Psoas muscle (tissue), 7 donors: ENCODE measurements at regions not wholly inside any gene's neighbourhood (a gene's known extent, or its start where the extent isn't known, plus 50 kb on each side); places are given as distances from the start of the nearest gene placed in this dataset.

ENCODE experiments used
- ATAC-seq, 4 donors: fragments of 200-7000 bp; cut with Tn5 transposase; one replicate each; pipeline ENCODE4 v1.9.1; 2020; ENCODE audit warnings: moderate library complexity in 3 of 4, mild to moderate bottlenecking in 2 of 4
- DNase-seq, 2 donors: peaks; one replicate each; pipeline ENCODE4 v3.0.0-alpha.2; 2020
- H3K27ac ChIP-seq: fragments of 200-600 bp; one replicate; pipeline ENCODE4 v1.8.0; 2022
- H3K27me3 ChIP-seq, 3 donors: fragments of 200-600 bp in 1 of 3; one replicate each; pipeline versions ENCODE4 v1.6.1 to v1.8.0; 2013 to 2022; ENCODE audit warnings: low read length in 2 of 3, mild to moderate bottlenecking in 2 of 3, moderate library complexity in 1 of 3; ENCODE audit not compliant: insufficient read depth in 3 of 3
- H3K36me3 ChIP-seq, 2 donors: fragments of 200-600 bp in 1 of 2; one replicate each; pipeline versions ENCODE4 v1.6.1 to v1.8.0; 2013 to 2022; ENCODE audit warnings: low read depth in 1 of 2, mild to moderate bottlenecking in 1 of 2, moderate library complexity in 1 of 2; ENCODE audit not compliant: insufficient read depth in 1 of 2
- H3K4me1 ChIP-seq: fragments of 200-600 bp; one replicate; pipeline ENCODE4 v1.8.0; 2022
- H3K4me3 ChIP-seq: fragments of 200-600 bp; one replicate; pipeline ENCODE4 v1.8.0; 2022; ENCODE audit warnings: mild to moderate bottlenecking
- H3K9me3 ChIP-seq: fragments of 200-600 bp; one replicate; pipeline ENCODE4 v1.8.0; 2022
- WGBS, 3 donors: extraction: QIAGEN DNeasy Blood & Tissue Kit; methylation state at CpG; one replicate each; pipeline versions ENCODE4 v1.1.6 to v1.1.7; 2013; 5-methylcytosine and 5-hydroxymethylcytosine counted together
- intact Hi-C, 2 donors: fragments of 100-400 bp; cut with DNase I; formaldehyde crosslinking; loops; one replicate each; pipeline versions ENCODE4 v1.11.0 to v1.14.2; 2022
- TF ChIP-seq, protein P1 (sequence below): fragments of 200-600 bp; IDR thresholded peaks from one replicate; pipeline ENCODE4 v1.8.0; 2022; ENCODE audit warnings: antibody characterized with exemption
- donor health status: healthy with polysubstance abuse.
- donor health status: DM: no; HTN: no; CAD: no; lungs with moderate emphysema.
- donor health status: Bipolar disorder and iron deficiency.
- donor health status: healthy.
- donor health status: DM: yes; HTN: yes; CAD: no.
- donor health status: DM: no; HTN: no; CAD: no.
- donor health status: DM: yes; HTN: yes; CAD: no.

DNA sequence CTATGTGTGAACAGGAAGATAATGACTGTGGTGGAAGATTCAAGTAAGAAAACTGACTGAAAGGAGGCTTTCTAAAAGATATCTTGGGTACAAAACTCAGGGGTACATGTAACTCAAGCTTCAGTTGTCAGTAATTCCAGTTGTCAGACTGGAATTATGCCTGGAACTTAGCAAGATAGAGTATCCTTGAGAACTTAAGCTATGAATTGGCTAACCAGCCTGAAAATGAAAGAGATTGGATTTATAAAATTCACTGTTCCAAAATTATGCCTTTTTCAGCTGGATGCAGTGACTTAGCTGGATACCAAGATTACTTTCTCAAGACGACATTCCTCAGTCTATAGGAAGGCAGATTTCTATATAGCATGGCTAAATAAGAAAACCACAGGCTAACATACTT lies 221.9 kb upstream of the ZBTB20 start:
- Histone ChIP-seq H3K4me1 (no peaks in the 10 kb centered on the region), H3K27me3 (no peaks in the 10 kb centered on the region), H3K36me3 (no peaks in the 10 kb centered on the region), H3K27ac (no peak overlapping the region), H3K9me3 (peaks cover 4% of the 10 kb centered on the region), H3K4me3 (no peak overlapping the region)
- TF ChIP-seq, protein P1, sequence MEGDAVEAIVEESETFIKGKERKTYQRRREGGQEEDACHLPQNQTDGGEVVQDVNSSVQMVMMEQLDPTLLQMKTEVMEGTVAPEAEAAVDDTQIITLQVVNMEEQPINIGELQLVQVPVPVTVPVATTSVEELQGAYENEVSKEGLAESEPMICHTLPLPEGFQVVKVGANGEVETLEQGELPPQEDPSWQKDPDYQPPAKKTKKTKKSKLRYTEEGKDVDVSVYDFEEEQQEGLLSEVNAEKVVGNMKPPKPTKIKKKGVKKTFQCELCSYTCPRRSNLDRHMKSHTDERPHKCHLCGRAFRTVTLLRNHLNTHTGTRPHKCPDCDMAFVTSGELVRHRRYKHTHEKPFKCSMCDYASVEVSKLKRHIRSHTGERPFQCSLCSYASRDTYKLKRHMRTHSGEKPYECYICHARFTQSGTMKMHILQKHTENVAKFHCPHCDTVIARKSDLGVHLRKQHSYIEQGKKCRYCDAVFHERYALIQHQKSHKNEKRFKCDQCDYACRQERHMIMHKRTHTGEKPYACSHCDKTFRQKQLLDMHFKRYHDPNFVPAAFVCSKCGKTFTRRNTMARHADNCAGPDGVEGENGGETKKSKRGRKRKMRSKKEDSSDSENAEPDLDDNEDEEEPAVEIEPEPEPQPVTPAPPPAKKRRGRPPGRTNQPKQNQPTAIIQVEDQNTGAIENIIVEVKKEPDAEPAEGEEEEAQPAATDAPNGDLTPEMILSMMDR: no peak
- DNase-seq (no peak), ATAC-seq (no peak)
- 28 to 38% (median 30%) methylated on average over 1 of the region's 1 CpG for WGBS, 3 donors
- intact Hi-C loops: no loop called here

DNA sequence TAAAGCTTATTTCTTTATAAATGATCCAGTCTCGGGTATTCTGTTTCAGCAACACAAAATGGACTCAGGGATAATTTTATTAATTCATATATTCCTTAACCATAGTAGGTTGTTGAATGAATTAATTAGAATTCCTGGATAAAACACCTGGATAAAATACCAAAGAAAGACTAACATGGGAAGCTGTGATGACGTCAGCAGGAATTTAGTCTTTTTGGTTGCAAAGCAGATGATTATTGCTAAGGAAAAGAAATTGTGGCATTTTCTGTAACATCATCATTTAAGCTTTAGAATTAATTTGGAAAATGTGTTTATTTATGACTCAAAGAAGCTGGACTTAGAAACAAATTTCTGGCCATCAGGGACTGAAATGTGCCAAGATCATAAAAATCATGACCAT lies 228.3 kb upstream of the ZBTB20 start:
- TF ChIP-seq, protein P1: no peak
- Histone ChIP-seq H3K27ac (no peak overlapping the region), H3K27me3 (no peaks in the 10 kb centered on the region), H3K4me3 (no peak overlapping the region), H3K4me1 (no peaks in the 10 kb centered on the region), H3K9me3 (no peaks in the 10 kb centered on the region), H3K36me3 (no peaks in the 10 kb centered on the region)
- DNase-seq (no peak), ATAC-seq (no peak)
- intact Hi-C loops: no loop called here
- WGBS, 3 donors: 87 to 91% (median 87%) methylated on average over 2 of the region's 2 CpGs

DNA sequence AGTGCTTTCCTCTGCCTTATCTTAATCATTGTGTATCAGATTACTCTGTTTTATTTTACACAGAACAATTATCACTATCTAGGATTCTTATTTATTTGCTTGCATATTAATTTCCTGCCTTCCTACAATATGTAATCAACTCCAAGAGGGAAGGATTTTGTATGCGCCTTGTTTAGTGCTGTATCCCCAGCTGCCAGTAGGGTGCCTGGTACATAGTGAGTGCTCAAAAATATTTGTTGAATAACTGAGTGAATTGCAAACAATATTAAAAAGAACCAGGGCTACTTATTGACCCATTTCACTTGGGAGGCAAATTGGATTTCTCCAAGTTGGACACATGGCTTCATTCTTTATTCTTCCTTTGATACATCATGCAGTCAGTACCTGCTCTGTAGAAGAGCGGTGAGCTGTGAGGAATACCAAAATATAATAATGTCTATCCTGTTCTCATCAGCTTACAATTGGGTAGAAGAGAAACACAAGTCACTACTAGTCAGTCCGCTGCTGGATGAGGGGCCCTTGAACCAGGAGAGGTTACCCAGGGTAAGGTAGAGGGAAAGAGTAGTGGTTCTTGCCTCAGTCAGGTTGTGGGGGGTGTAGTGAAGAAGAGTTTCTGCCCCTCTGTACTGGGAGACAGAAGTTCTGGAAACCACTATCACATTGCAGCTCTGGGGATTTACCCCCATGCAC lies 233.9 kb upstream of the ZBTB20 start:
- DNase-seq: no peak
- TF ChIP-seq, protein P1: no peak
- 84 to 98% (median 95%) methylated on average over 3 of the region's 3 CpGs for WGBS, 3 donors
- Histone ChIP-seq H3K36me3 (no peaks in the 10 kb centered on the region), H3K9me3 (no peaks in the 10 kb centered on the region), H3K27ac (no peak overlapping the region), H3K4me1 (no peaks in the 10 kb centered on the region), H3K4me3 (no peak overlapping the region), H3K27me3 (no peaks in the 10 kb centered on the region)
- ATAC-seq: no peak
- intact Hi-C loops: no loop called here

DNA sequence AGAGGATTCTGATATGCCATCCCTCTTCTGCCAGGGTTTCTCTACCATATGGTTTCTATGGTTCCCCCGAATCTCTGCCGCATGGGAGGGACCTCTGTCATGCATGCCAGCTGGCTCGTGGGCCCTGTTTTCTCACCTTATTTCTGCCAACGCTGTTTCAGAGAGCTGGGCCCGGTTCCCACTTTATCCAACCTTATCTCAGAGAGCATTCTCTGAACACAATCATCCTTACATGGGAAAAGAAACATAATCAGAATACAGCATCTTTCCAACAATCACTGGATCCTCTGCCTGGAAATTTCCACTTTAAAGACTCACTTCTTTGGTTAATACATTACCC lies 234.5 kb upstream of the ZBTB20 start:
- H3K4me3 ChIP-seq: no peak overlapping the region
- DNase-seq (no peak), ATAC-seq (no peak)
- 22 to 30% (median 27%) methylated on average over 5 of the region's 5 CpGs for WGBS, 3 donors
- no peak overlapping the region for H3K27ac ChIP-seq
- no peaks in the 10 kb centered on the region for H3K27me3 ChIP-seq
- H3K9me3 ChIP-seq: no peaks in the 10 kb centered on the region
- no peaks in the 10 kb centered on the region for H3K36me3 ChIP-seq
- H3K4me1 ChIP-seq: no peaks in the 10 kb centered on the region
- TF ChIP-seq, protein P1: no peak
- intact Hi-C loops: no loop called here

DNA sequence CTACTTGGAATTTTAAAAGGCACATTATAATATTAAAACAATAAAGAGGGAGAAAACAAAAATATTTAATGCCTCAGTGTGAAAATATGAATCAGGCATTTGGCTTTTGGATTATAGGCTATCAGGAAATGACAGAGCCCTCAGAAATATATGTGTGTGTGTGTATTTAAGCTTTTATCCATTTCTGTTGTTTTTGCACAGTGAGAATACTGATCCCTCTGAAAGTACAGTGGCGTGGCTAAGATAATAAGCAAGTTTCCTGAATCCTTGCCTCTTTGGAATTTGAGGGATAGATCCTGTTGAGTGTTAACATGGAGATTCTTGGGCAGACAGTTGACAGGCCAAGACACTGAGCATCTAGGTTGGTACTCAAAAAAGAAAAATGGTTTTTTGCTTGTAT lies 234.8 kb upstream of the ZBTB20 start:
- no peak for DNase-seq
- ATAC-seq: no peak
- TF ChIP-seq, protein P1: no peak
- intact Hi-C loops: no loop called here
- no peaks in the 10 kb centered on the region for H3K9me3 ChIP-seq
- no peak overlapping the region for H3K4me3 ChIP-seq
- no peaks in the 10 kb centered on the region for H3K36me3 ChIP-seq
- no peaks in the 10 kb centered on the region for H3K4me1 ChIP-seq
- no peak overlapping the region for H3K27ac ChIP-seq
- 70 to 80% (median 70%) methylated on average over 1 of the region's 1 CpG for WGBS, 3 donors
- H3K27me3 ChIP-seq: no peaks in the 10 kb centered on the region
